Heart right ventricle (tissue), 16 donors: ENCODE measurements at regions not wholly inside any gene's neighbourhood (a gene's known extent, or its start where the extent isn't known, plus 50 kb on each side); places are given as distances from the start of the nearest gene placed in this dataset.

Source experiments
- ATAC-seq, 8 donors: fragments of 200-7000 bp; cut with Tn5 transposase; one replicate each; pipeline ENCODE4 v1.9.1; 2020; ENCODE audit warnings: mild to moderate bottlenecking in 8 of 8, moderate library complexity in 8 of 8, moderate number of reproducible peaks in 1 of 8
- DNase-seq, 2 donors: peaks; one replicate each; pipeline ENCODE4 v3.0.0-alpha.2; 2020
- H3K27ac ChIP-seq, 10 donors: fragments of 200-600 bp; sonication (generic) in 2 of 10; one replicate each; pipeline versions ENCODE4 v1.5.0 to v1.8.0; 2020 to 2022; ENCODE audit warnings: mild to moderate bottlenecking in 3 of 10
- H3K27me3 ChIP-seq, 7 donors: fragments of 200-600 bp; one replicate each; pipeline ENCODE4 v1.8.0; 2021 to 2022; ENCODE audit warnings: mild to moderate bottlenecking in 2 of 7
- H3K36me3 ChIP-seq, 9 donors: fragments of 200-600 bp; sonication (generic) in 1 of 9; one replicate each; pipeline versions ENCODE4 v1.5.0 to v1.8.0; 2020 to 2022; ENCODE audit warnings: mild to moderate bottlenecking in 2 of 9
- H3K4me1 ChIP-seq, 9 donors: fragments of 200-600 bp; sonication (generic) in 1 of 9; one replicate each; pipeline versions ENCODE4 v1.5.0 to v1.8.0; 2020 to 2022; ENCODE audit warnings: mild to moderate bottlenecking in 4 of 9
- H3K4me3 ChIP-seq, 10 donors: fragments of 200-600 bp; sonication (generic) in 2 of 10; one replicate each; pipeline versions ENCODE4 v1.5.0 to v1.8.0; 2020 to 2022; ENCODE audit warnings: mild to moderate bottlenecking in 7 of 10, moderate library complexity in 2 of 10
- H3K9me3 ChIP-seq, 11 donors: fragments of 200-600 bp in 10 of 11; sonication (generic) in 2 of 11; one replicate each; pipeline versions ENCODE4 v1.5.0 to v1.8.0; 2013 to 2022; ENCODE audit warnings: mild to moderate bottlenecking in 2 of 11, control low read depth in 1 of 11, moderate library complexity in 1 of 11
- CTCF ChIP-seq, 9 donors: fragments of 200-600 bp; sonication (generic) in 2 of 9; IDR thresholded peaks; one replicate each; pipeline versions ENCODE4 v1.5.0 to v1.8.0; 2021 to 2022; ENCODE audit warnings: antibody characterized with exemption in 9 of 9, mild to moderate bottlenecking in 5 of 9, moderate library complexity in 1 of 9
- whole genome bisulfite sequencing, 2 donors: extraction: QIAGEN DNeasy Blood & Tissue Kit; methylation state at CpG; one replicate each; pipeline ENCODE4 v1.1.7; 2013; ENCODE audit warnings: inconsistent platforms in 1 of 2; 5-methylcytosine and 5-hydroxymethylcytosine counted together
- intact Hi-C, 10 donors: fragments of 100-400 bp; cut with DNase I; formaldehyde crosslinking; loops; one replicate each; pipeline versions ENCODE4 v1.11.1 to v1.14.2; 2022
- donor health status: Arrhythmogenic right ventricular cardiomyopathy.
- donor health status: ischemic (EF 13 %, LVEDD 7.1; RV severe dilation, severe dysfunction).
- donor health status: healthy with polysubstance abuse.
- donor health status: DM: no; HTN: yes; CAD: no.
- donor health status: DM: no; HTN: no; CAD: no.
- donor health status: ischemic (EF 25% LVEDD 6.9; RV normal size, moderate dysfunction).
- donor health status: ischemic (EF 25% LVEDD 5.7; RV mildly dilated, moderate dysfunction).
- donor health status: healthy.
- donor health status: DM: yes; HTN: yes; CAD: no.
- donor health status: Ischemic cardiomyopathy.
- donor health status: ischemic (EF 35%, LVEDD 5.7; RV mildly dilated, moderate dysfunction).
- donor health status: nonischemic (EF 11% LVEDD 7.7; RV severe dilation, severe dysfunction).
- donor health status: DM: yes; HTN: yes; CAD: no.
- donor health status: PGD.
- donor health status: ischemic (EF 29% LVEDD 5.4; RV normal size, mild dysfunction).
- donor health status: nonischemic (EF 23%, LVEDD 6.1; RV moderate dilation, normal function).

- DNase-seq (no peak), ATAC-seq (no peak)
- Histone ChIP-seq H3K27me3 (peaks cover 0 to 7% (median 4%) of the 10 kb centered on the region in 7 donors), H3K27ac (no peak overlapping the region), H3K9me3 (no peaks in the 10 kb centered on the region), H3K4me1 (no peaks in the 10 kb centered on the region), H3K36me3 (no peaks in the 10 kb centered on the region), H3K4me3 (no peak overlapping the region)
- TF ChIP-seq CTCF (IDR thresholded peaks at IDR 0.05): no peak
- intact Hi-C loops: no loop called here
- WGBS, 2 donors: 61 to 66% methylated on average over 5 of the region's 5 CpGs
These were observed 89.7 kb upstream of the EEF1E1 start for GRCh38 chr6:8192067-8192466.

- Histone ChIP-seq H3K27me3 (peaks cover 0 to 7% (median 4%) of the 10 kb centered on the region in 7 donors), H3K27ac (no peak overlapping the region), H3K9me3 (no peaks in the 10 kb centered on the region), H3K36me3 (no peaks in the 10 kb centered on the region), H3K4me3 (no peak overlapping the region), H3K4me1 (no peaks in the 10 kb centered on the region)
- TF ChIP-seq CTCF (IDR thresholded peaks at IDR 0.05): no peak
- DNase-seq (no peak), ATAC-seq (no peak)
- 68 to 70% methylated on average over 7 of the region's 7 CpGs for WGBS, 2 donors
- intact Hi-C loops: no loop called here
These were observed 89.3 kb upstream of the EEF1E1 start for GRCh38 chr6:8191629-8192028.

- intact Hi-C loops: no loop called here
- H3K27ac ChIP-seq: no peak overlapping the region
- WGBS, 2 donors: 74 to 89% methylated on average over 2 of the region's 2 CpGs
These were observed 84.9 kb upstream of the EEF1E1 start for GRCh38 chr6:8187209-8187608.

GRCh38 chr6:8182902-8183665 is 80.7 kb upstream of the EEF1E1 start:
- no peak for TF ChIP-seq CTCF (IDR thresholded peaks at IDR 0.05)
- peaks cover 0 to 17% (median 13%) of the 10 kb centered on the region in 9 donors for H3K4me1 ChIP-seq
- no peak overlapping the region for H3K4me3 ChIP-seq
- peaks cover 0 to 1% (median 0%) of the 10 kb centered on the region in 7 donors for H3K27me3 ChIP-seq
- no peak overlapping the region for H3K27ac ChIP-seq
- WGBS, 2 donors: 33 to 35% methylated on average over 9 of the region's 9 CpGs
- ATAC-seq (peak in 7 of 8 donors; percentile 38 to 78 (median 67)), DNase-seq (peak; percentile 3 to 9)
- H3K36me3 ChIP-seq: no peaks in the 10 kb centered on the region
- intact Hi-C loops: no loop called here
- H3K9me3 ChIP-seq: no peaks in the 10 kb centered on the region

More at GRCh38 chr6:8187209-8187608, 84.9 kb upstream of the EEF1E1 start:
- Histone ChIP-seq H3K4me1 (peaks cover 0 to 13% (median 10%) of the 10 kb centered on the region in 9 donors), H3K9me3 (no peaks in the 10 kb centered on the region), H3K4me3 (no peak overlapping the region), H3K36me3 (no peaks in the 10 kb centered on the region), H3K27me3 (peaks cover 0 to 7% (median 4%) of the 10 kb centered on the region in 7 donors)
- no peak for TF ChIP-seq CTCF (IDR thresholded peaks at IDR 0.05)
- ATAC-seq (no peak), DNase-seq (no peak)
